NOMO-1 treated with DMSO at 0.1 percent for 48 hours (cell line): ENCODE measurements at regions not wholly inside any gene's neighbourhood (a gene's known extent, or its start where the extent isn't known, plus 50 kb on each side); places are given as distances from the start of the nearest gene placed in this dataset.

Experiments used
- DNase-seq: peaks from one replicate; lab custom pipeline; 2025; ENCODE audit not compliant: unreplicated experiment; lab: John Stamatoyannopoulos, UW

- no peak for DNase-seq
Measured at GRCh38 chr4:11131491-11131890, 297.2 kb downstream of the HS3ST1 start.

- DNase-seq, result no peak
Measured at GRCh38 chr4:11130195-11130970, 298.3 kb downstream of the HS3ST1 start.

- no peak for DNase-seq
Measured at GRCh38 chr4:11120435-11120834, 308.3 kb downstream of the HS3ST1 start.

- no peak for DNase-seq
Measured at GRCh38 chr4:11119474-11119873, 309.2 kb downstream of the HS3ST1 start.

- no peak for DNase-seq
Measured at GRCh38 chr4:11118513-11118912, 310.2 kb downstream of the HS3ST1 start.

- no peak for DNase-seq
Measured at GRCh38 chr4:11116940-11117339, 311.8 kb downstream of the HS3ST1 start.

- DNase-seq, result no peak
Measured at GRCh38 chr4:11111876-11112275, 316.8 kb downstream of the HS3ST1 start.

GRCh38 chr4:11111370-11111769 lies 317.3 kb downstream of the HS3ST1 start:
- DNase-seq, result no peak

GRCh38 chr4:11106759-11107158 lies 321.9 kb downstream of the HS3ST1 start:
- peak; percentile 46 for DNase-seq

GRCh38 chr4:11106190-11106589 lies 322.5 kb downstream of the HS3ST1 start:
- DNase-seq, result no peak

- peak; percentile 19 for DNase-seq
Measured at GRCh38 chr4:11105715-11106114, 323.0 kb downstream of the HS3ST1 start.

- no peak for DNase-seq
Measured at GRCh38 chr4:11098461-11098860, 330.2 kb downstream of the HS3ST1 start.

- no peak for DNase-seq
Measured at GRCh38 chr4:11097725-11098124, 331.0 kb downstream of the HS3ST1 start.

- no peak for DNase-seq
Measured at GRCh38 chr4:11081006-11081405, 347.7 kb downstream of the HS3ST1 start.

- no peak for DNase-seq
Measured at GRCh38 chr4:11079171-11079570, 349.5 kb downstream of the HS3ST1 start.

GRCh38 chr4:11074581-11075241 lies 354.0 kb downstream of the HS3ST1 start:
- DNase-seq, result no peak

GRCh38 chr4:11073621-11074051 lies 355.1 kb downstream of the HS3ST1 start:
- no peak for DNase-seq

GRCh38 chr4:11072999-11073398 lies 355.7 kb downstream of the HS3ST1 start:
- no peak for DNase-seq

GRCh38 chr4:11072463-11072862 lies 356.2 kb downstream of the HS3ST1 start:
- no peak for DNase-seq

GRCh38 chr4:11070813-11071212 lies 357.9 kb downstream of the HS3ST1 start:
- no peak for DNase-seq

- DNase-seq, result no peak
Measured at GRCh38 chr4:11069581-11070211, 359.0 kb downstream of the HS3ST1 start.

- DNase-seq, result no peak
Measured at GRCh38 chr4:11069083-11069482, 359.6 kb downstream of the HS3ST1 start.
